Stimulated activated CD4-positive, alpha-beta T cell treated with anti-CD3 and anti-CD28 coated beads, Interleukin-4, amount 100 ng/mL, for 1 hour (primary cell): ENCODE measurements at regions not wholly inside any gene's neighbourhood (a gene's known extent, or its start where the extent isn't known, plus 50 kb on each side); places are given as distances from the start of the nearest gene placed in this dataset.
"Not testable (repeated sequence)": the region's sequence is repeated elsewhere in the genome, so short reads cannot be mapped to it uniquely, and the experiment has no call there.

Experiments used
- DNase-seq: peaks from one replicate; pipeline ENCODE4 v3.0.0-alpha.2; 2020

- no peak for DNase-seq
Observed at GRCh38 chr2:234373481-234374149, 123.3 kb downstream of the ARL4C start.

DNA sequence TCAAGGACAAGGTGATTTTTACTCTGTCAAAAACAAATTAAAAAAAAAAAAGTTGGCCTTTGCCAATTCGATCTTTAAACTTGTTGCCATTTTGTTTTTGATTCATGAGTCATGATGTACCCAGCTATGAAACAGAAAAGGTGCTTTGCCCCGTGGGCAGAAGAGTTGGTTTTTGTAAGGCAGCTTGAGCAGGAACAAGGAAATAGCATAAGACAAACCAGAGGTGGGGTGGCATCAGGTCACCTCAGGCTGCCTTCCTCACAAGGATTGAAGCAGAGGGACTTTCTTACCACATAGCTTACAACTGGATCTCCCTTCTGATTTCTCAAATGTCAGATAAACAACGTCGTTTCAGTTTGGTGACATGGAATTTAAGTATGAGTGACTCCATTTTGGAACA, 123.8 kb downstream of the ARL4C start:
- peak; percentile 14 for DNase-seq

GRCh38 chr2:234372506-234372905, 124.4 kb downstream of the ARL4C start:
- DNase-seq, result no peak

GRCh38 chr2:234368861-234369261, 128.0 kb downstream of the ARL4C start:
- DNase-seq, result peak; percentile 35

DNA sequence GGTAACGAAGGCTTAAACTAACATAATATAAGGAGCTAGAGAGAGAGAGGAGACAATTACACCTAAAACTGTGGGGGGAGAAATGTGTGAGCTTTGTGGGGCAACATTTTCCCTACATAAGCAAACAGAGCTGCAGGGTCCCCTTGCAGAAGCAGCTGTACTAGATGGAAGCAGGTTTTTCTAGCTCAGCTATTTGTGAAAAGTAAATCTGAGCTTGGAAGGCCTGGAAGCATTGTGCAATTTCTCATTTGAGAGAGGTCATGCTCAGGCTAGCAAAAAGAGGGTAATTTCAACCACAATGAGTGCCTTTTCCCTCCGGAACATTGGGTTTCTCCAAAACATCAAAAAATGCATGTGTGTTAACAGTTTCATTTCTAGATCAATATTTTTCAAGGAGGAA, 130.0 kb downstream of the ARL4C start:
- no peak for DNase-seq

DNA sequence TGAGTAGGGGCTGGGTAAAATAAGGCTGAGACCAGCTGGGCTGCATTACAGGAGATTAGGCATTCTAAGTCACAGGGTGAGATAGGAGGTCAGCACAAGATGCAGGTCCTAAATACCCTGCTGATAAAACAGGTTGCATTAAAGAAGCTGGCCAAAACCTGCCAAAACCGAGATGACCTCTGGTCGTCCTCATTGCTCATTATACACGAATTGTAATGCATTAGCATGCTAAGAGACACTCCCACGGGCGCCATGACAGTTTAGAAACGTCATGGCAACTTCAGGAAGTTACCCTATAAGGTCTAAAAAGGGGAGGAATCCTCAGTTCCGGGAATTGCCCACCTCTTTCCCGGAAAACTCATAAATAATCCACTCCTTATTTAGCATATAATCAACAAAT, 132.2 kb downstream of the ARL4C start:
- no peak for DNase-seq

DNA sequence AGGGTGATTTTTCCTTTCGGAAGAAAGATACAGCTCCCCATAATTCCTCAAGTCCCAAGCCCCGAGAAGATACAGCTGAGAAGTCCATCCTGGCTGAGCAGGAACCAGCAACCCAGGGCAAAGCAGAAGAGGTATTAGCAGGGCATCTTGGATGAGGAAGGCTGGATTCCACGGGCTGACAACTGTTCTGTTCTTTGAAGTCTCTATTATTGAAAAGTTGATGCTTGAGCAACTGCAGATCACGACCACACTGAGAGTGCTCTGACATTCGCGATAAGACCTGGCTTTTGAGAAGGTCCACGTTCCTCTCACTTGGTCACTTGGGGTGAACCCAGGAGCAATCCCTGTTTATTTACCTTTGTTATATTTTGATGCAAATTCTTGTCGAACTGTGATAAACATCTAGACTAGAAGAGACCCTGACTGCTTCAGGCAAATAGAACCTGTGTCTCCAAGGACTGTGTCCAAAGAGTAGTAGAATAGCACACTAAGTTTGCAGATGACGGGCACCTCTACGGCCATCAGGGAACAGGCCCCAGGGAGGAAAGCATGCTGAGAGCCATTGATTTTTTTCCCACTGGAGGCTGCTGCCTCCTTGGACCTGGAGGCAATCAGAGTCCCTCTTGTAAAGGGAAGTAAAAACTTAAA, 133.1 kb downstream of the ARL4C start:
- no peak for DNase-seq

- no peak for DNase-seq
Observed at GRCh38 chr2:234363011-234363487, 133.8 kb downstream of the ARL4C start.

DNA sequence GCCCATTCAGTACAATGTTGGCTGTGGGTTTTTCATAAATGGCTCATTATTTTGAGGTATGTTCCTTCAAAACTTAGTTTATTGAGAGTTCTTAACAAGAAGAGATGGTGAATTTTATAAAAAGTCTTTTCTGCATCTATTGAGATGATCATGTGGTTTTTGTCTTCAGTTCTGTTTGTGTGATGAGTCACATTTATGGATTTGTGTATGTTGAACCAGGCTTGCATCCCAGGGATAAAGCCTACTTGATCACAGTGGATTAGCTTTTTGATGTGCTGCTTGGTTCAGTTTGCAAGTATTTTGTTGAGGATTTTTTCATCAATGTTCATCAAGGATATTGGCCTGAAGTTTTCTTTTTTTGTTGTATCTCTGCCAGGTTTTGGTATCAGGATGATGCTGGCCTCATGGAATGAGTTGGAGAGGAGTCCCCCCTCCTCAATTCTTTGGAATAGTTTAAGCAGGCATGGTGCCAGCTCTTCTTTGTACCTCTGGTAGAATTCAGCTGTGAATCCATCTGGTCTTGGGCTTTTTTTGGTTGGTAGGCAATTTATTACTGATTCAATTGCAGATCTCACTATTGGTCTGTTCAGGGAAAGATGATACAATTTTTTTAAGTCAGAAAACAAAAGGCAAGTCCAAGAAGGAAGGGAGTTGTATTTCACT, 136.4 kb downstream of the ARL4C start:
- not testable (repeated sequence) for DNase-seq

DNA sequence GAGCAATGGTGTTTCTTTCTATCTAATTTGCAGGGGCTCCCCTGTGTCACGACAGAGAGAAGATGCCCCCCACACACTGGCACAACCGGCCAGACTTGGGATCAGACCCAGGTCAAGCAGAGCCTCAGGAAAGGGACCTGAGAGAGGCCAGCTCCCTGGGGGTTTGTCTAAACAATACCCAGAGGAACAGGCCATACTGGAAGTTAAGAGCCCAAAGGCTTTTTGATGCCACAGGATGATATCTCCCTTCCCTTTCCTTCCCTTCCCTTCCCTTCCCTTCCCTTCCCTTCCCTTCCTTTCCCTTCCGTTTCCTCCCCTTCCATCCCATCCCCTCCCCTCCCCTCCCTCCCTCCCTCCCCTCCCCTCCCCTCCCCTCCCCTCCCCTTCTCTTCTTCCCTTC, 139.2 kb downstream of the ARL4C start:
- DNase-seq, result no peak

DNA sequence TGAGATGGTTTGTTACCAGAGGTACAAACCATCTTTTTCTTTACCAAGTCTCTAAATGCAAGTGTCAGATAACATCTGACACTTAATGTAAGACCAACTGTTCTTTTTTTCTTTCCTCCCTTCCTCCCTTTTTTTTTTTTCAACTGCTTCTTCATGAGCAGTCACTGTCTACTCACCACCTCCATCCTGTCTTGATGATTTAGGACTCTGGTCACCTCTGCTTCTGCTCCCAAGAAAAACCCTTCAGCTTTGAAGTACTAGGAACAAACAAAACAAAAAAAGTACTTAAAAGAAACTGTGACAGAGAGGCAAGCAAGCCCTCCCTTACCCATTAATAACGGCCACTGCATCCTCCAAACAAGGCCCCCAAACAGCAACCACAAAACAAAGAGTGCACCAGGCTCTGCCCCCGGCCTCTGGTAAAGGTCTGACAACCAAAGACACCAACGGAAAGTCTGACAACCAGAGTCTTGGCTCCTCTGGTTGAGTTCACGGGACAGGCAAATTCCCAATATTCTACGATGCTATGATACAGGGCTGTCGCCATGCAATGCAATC, 141.0 kb downstream of the ARL4C start:
- no peak for DNase-seq

DNA sequence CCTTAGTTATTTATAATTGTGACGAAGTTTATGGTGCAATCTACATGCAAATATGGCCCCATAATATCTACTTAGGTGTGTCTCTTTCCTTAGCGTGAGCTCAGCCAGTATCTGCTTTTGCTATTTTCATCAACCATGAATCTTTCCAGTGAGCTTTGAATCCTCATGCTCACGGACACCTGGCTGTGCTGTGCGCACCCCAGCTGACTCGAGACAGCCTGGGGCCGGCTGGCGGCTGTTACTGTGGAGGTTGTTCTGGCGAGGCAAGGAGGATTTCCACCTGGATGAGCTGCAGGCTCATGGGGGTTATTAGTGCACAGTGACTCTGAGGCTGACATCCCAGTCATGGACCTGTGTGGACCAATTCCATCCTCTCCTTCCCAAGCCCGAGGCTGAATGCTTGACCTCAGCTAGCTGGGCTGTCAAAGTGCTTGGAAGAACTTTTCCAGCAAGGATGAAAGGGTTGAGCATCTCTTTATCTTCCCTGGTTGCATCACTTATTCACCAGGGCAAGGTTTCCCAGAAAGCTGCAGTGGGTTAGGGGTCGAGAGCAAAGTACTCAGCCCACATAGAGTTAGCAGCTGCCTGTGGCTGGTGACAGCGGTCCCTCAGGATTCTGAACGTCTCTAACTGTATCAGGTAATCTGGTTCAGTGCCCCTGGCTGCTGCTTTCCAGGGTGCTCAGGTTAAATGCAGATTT, 141.7 kb downstream of the ARL4C start:
- DNase-seq, result no peak

- DNase-seq, result no peak
Observed at GRCh38 chr2:234352270-234352669, 144.6 kb downstream of the ARL4C start.

DNA sequence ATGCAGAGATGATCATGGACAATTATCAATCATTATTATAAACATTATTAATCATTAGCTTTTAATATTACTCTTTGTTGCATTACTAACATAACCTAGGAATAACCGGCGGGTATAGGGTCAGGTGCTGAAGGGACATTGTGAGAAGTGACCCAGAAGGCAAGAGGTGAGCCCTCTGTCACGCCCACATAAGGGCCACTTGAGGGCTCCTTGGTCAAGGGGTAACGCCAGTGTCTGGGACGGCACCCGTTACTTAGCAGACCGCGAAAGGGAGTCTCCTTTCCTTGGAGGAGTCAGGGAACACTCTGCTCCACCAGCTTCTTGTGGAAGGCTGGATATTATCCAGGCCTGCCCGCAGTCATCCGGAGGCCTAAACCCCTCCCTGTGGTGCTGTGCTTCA, 145.0 kb downstream of the ARL4C start:
- DNase-seq, result not testable (repeated sequence)

- DNase-seq, result no peak
Observed at GRCh38 chr2:234348081-234348480, 148.8 kb downstream of the ARL4C start.

DNA sequence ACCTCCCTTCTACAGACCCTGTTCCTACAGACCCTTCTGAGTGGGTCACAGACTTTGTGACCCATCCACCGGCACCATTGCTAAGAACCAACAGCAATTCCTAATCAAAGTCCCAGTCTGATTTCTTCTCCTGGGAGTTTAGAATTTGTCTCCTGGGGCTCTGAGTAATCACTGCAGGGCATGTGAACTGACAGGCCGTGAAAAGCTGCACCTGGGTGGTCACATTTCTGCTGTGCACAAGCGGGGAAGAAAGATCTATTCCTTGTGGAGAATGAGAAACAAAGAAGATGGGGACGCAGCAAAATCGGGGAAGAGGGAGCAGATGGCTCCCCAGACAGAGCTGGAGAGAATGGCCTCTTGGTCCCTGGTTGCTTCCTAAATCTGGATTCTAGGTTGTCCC, 151.0 kb downstream of the ARL4C start:
- no peak for DNase-seq

DNA sequence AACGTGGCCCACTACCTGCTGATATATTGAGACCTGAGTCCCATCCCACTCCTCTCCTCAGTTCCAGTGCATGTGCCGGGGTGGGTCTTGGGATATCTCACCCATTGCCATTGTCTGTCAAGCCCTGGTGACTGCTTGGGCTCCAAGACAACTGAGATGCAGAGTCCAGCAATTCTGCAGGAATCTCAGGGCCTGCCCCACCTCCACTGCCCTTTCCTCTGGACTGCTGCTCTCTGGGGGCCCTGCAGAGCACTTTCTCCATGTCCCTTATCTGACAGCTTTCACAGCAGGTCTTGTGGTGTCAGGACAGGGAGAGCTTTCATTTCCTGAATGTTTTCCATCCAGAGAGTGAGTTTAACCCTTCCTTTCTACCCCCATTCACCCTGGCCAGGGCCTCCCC, 152.9 kb downstream of the ARL4C start:
- no peak for DNase-seq

DNA sequence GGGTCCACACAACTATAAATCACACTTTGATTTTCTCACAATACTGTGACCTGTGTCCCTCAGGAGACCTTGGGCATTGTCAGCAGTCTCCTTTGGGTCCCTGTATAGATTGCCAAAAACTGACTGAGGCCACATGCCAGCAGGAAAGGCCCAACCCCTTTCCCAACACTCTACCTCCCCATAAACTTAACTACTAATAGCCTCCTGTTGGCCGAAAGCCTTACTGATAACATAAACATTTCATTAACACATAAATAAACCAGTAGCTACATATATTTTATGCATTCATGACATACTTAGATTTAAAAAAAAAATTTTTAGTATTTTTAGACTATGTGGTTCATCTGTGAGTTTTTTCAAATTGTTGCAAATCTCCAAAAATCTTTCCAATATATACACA, 153.5 kb downstream of the ARL4C start:
- DNase-seq, result no peak

DNA sequence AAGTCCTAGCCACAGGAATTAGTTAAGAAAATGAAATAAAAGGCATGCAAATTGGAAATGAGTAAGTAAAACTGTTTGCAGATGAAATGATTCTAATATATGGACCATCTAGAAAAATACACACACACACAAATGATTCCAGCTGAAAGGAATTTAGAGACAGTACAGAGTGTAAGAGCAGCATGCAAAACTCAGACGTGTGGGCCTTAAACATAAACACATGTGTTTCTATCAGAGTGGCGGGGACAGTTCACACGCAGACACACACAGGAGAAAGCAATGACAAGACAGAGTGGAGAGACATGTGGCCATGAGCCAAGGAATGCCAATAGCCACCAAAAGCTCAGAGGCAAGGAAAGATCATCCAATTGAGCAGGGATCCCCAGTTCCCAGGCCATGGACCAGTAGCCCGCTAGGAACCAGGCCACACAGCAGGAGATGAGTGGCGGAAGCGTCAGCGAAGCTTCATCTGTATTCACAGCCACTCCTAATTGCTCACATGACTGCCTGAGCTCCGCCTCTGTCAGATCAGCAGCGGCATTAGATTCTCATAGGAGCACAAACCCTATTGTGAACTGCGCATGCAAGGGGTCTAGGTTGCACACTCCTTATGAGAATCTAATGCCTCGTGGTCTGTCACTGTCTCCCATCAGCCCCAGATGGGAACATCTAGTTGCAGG, 155.4 kb downstream of the ARL4C start:
- DNase-seq, result no peak

GRCh38 chr2:234339501-234339900, 157.4 kb downstream of the ARL4C start:
- no peak for DNase-seq

DNA sequence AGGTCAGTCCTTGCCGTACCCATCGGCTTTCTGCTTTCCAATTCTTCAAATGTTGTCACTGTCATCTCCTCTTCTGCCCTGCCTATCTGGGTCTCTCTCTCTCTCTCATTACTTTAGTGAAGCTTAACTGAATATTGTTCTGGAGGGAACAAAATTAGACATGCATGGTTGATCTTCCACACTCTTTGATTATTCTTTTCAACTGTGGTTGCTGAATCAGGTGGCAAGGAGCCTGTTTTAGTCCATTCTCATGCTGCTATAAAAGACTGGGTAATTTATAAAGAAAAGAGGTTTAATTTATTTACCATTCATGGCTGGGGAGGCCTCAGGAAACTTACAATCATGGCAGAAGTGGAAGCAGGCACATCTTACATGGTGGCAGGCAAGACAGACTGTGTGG, 157.9 kb downstream of the ARL4C start:
- no peak for DNase-seq

DNA sequence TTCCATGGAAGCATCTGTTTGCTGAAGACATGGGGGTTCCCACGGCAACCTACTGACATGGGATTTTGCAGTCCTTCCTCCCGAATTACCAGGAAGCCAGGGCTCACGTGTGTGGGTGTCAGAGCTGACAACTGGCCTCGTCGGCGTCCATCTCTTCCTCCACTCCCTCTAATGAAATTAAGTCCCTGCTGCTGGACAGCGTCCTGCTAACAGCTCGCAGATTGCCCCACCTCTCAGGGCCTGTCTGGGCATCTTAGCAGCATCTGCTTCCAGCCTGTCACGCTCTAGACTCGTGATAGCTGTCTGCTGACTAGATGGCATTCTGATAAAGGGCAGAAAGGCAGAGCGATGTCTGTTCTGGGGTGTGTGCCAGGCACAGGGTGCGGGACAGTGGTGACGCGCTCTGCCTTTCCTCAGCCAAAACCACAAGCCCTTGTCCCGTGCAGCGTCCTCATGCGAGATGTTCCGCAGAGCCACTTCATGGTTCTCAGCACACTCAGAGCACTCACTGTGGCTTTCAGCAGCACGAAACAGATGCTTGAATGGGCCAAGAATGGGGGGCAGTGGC, 161.1 kb downstream of the ARL4C start:
- DNase-seq, result peak; percentile 13
